ENCODE measurements at regions not wholly inside any gene's neighbourhood (a gene's known extent, or its start where the extent isn't known, plus 50 kb on each side); places are given as distances from the start of the nearest gene placed in this dataset.

GRCh38 chr7:96770758-96771157 lies 61.1 kb upstream of the SEM1 start:
- Histone ChIP-seq H3K36me3 (no peaks in the 10 kb centered on the region), H3K27me3 (no peaks in the 10 kb centered on the region), H3K4me1 (no peaks in the 10 kb centered on the region), H3K27ac (no peak overlapping the region), H3K9me3 (no peaks in the 10 kb centered on the region), H3K4me3 (no peak overlapping the region)
- DNase-seq: no peak
- intact Hi-C loops (cut with DNase I; ENCODE audit: low total_unique reads): no loop called here
- TF ChIP-seq POLR2A (IDR thresholded peaks at IDR 0.05) (no peak), CTCF (IDR thresholded peaks at IDR 0.05) (no peak)

- H3K27me3 ChIP-seq: no peaks in the 10 kb centered on the region
- no peaks in the 10 kb centered on the region for H3K4me1 ChIP-seq
- TF ChIP-seq POLR2A (IDR thresholded peaks at IDR 0.05) (no peak), CTCF (IDR thresholded peaks at IDR 0.05) (no peak)
- no peaks in the 10 kb centered on the region for H3K36me3 ChIP-seq
- no peak overlapping the region for H3K27ac ChIP-seq
- H3K9me3 ChIP-seq: no peaks in the 10 kb centered on the region
- no peak for DNase-seq
- intact Hi-C loops (cut with DNase I; ENCODE audit: low total_unique reads): no loop called here
- H3K4me3 ChIP-seq: no peak overlapping the region
Measured at GRCh38 chr7:96772139-96772694, 62.6 kb upstream of the SEM1 start.

GRCh38 chr7:96773483-96773882 lies 63.8 kb upstream of the SEM1 start:
- H3K36me3 ChIP-seq: no peaks in the 10 kb centered on the region

GRCh38 chr7:96774358-96774757 lies 64.7 kb upstream of the SEM1 start:
- TF ChIP-seq CTCF (IDR thresholded peaks at IDR 0.05): no peak
- no peak for TF ChIP-seq POLR2A (IDR thresholded peaks at IDR 0.05)
- Histone ChIP-seq H3K27me3 (no peaks in the 10 kb centered on the region), H3K4me3 (no peak overlapping the region), H3K4me1 (no peaks in the 10 kb centered on the region), H3K27ac (no peak overlapping the region), H3K36me3 (no peaks in the 10 kb centered on the region), H3K9me3 (no peaks in the 10 kb centered on the region)
- no peak for DNase-seq
- intact Hi-C loops (cut with DNase I; ENCODE audit: low total_unique reads): no loop called here

More at GRCh38 chr7:96773483-96773882, 63.8 kb upstream of the SEM1 start:
- Histone ChIP-seq H3K4me3 (no peak overlapping the region), H3K4me1 (no peaks in the 10 kb centered on the region), H3K27me3 (no peaks in the 10 kb centered on the region), H3K27ac (no peak overlapping the region), H3K9me3 (no peaks in the 10 kb centered on the region)
- TF ChIP-seq POLR2A (IDR thresholded peaks at IDR 0.05): no peak
- TF ChIP-seq CTCF (IDR thresholded peaks at IDR 0.05): no peak
- intact Hi-C loops (cut with DNase I; ENCODE audit: low total_unique reads): no loop called here
- DNase-seq: no peak

- intact Hi-C loops (cut with DNase I; ENCODE audit: low total_unique reads): no loop called here
- TF ChIP-seq CTCF (IDR thresholded peaks at IDR 0.05) (no peak), POLR2A (IDR thresholded peaks at IDR 0.05) (no peak)
Measured at GRCh38 chr7:96775046-96775445, 65.4 kb upstream of the SEM1 start.

More at GRCh38 chr7:96775046-96775445, 65.4 kb upstream of the SEM1 start:
- Histone ChIP-seq H3K36me3 (no peaks in the 10 kb centered on the region), H3K27me3 (no peaks in the 10 kb centered on the region), H3K4me1 (no peaks in the 10 kb centered on the region), H3K4me3 (no peak overlapping the region), H3K27ac (no peak overlapping the region), H3K9me3 (no peaks in the 10 kb centered on the region)
- DNase-seq: no peak
